ENCODE measurements at regions not wholly inside any gene's neighbourhood (a gene's known extent, or its start where the extent isn't known, plus 50 kb on each side); places are given as distances from the start of the nearest gene placed in this dataset.

- 87% methylated on average over 3 of the region's 3 CpGs for WGBS
- no peak overlapping the region for H3K27ac ChIP-seq (ENCODE audit: low read depth in 1 of 2, low read length in 1 of 2)
- no peaks in the 10 kb centered on the region for H3K36me3 ChIP-seq (ENCODE audit: control insufficient read depth in 2 of 2, insufficient read depth in 2 of 2, low read length in 1 of 2)
- H3K9me3 ChIP-seq (ENCODE audit: control insufficient read depth in 2 of 2, insufficient read depth in 1 of 2, low read length in 1 of 2): no peaks in the 10 kb centered on the region
- H3K4me3 ChIP-seq (ENCODE audit: low read length in 2 of 2): no peak overlapping the region
- no peaks in the 10 kb centered on the region for H3K4me1 ChIP-seq (ENCODE audit: control insufficient read depth in 2 of 2, insufficient read depth in 2 of 2, low read length in 2 of 2)
- no peak for DNase-seq (ENCODE audit: low read depth in 6 of 9, low spot score in 9 of 9)
- H3K27me3 ChIP-seq (ENCODE audit: control insufficient read depth in 2 of 2, insufficient read depth in 1 of 2, low read length in 1 of 2): no peaks in the 10 kb centered on the region
Measured at GRCh38 chr5:153101235-153102180, 389.0 kb upstream of the GRIA1 start.

- Histone ChIP-seq H3K4me3 (ENCODE audit: low read length in 2 of 2) (no peak overlapping the region), H3K27ac (ENCODE audit: low read depth in 1 of 2, low read length in 1 of 2) (no peak overlapping the region), H3K9me3 (ENCODE audit: control insufficient read depth in 2 of 2, insufficient read depth in 1 of 2, low read length in 1 of 2) (no peaks in the 10 kb centered on the region), H3K36me3 (ENCODE audit: control insufficient read depth in 2 of 2, insufficient read depth in 2 of 2, low read length in 1 of 2) (no peaks in the 10 kb centered on the region), H3K27me3 (ENCODE audit: control insufficient read depth in 2 of 2, insufficient read depth in 1 of 2, low read length in 1 of 2) (no peaks in the 10 kb centered on the region), H3K4me1 (ENCODE audit: control insufficient read depth in 2 of 2, insufficient read depth in 2 of 2, low read length in 2 of 2) (no peaks in the 10 kb centered on the region)
- WGBS: 82% methylated on average over 1 of the region's 1 CpG
- no peak for DNase-seq (ENCODE audit: low read depth in 6 of 9, low spot score in 9 of 9)
Measured at GRCh38 chr5:153116916-153117315, 373.6 kb upstream of the GRIA1 start.

- Histone ChIP-seq H3K27ac (ENCODE audit: low read depth in 1 of 2, low read length in 1 of 2) (no peak overlapping the region), H3K4me1 (ENCODE audit: control insufficient read depth in 2 of 2, insufficient read depth in 2 of 2, low read length in 2 of 2) (no peaks in the 10 kb centered on the region), H3K27me3 (ENCODE audit: control insufficient read depth in 2 of 2, insufficient read depth in 1 of 2, low read length in 1 of 2) (no peaks in the 10 kb centered on the region), H3K9me3 (ENCODE audit: control insufficient read depth in 2 of 2, insufficient read depth in 1 of 2, low read length in 1 of 2) (no peaks in the 10 kb centered on the region), H3K36me3 (ENCODE audit: control insufficient read depth in 2 of 2, insufficient read depth in 2 of 2, low read length in 1 of 2) (no peaks in the 10 kb centered on the region), H3K4me3 (ENCODE audit: low read length in 2 of 2) (no peak overlapping the region)
- WGBS: 91% methylated on average over 1 of the region's 1 CpG
- no peak for DNase-seq (ENCODE audit: low read depth in 6 of 9, low spot score in 9 of 9)
Measured at GRCh38 chr5:153118018-153118417, 372.5 kb upstream of the GRIA1 start.

GRCh38 chr5:153122403-153122802, 368.1 kb upstream of the GRIA1 start:
- Histone ChIP-seq H3K9me3 (ENCODE audit: control insufficient read depth in 2 of 2, insufficient read depth in 1 of 2, low read length in 1 of 2) (no peaks in the 10 kb centered on the region), H3K4me1 (ENCODE audit: control insufficient read depth in 2 of 2, insufficient read depth in 2 of 2, low read length in 2 of 2) (no peaks in the 10 kb centered on the region), H3K27ac (ENCODE audit: low read depth in 1 of 2, low read length in 1 of 2) (no peak overlapping the region), H3K36me3 (ENCODE audit: control insufficient read depth in 2 of 2, insufficient read depth in 2 of 2, low read length in 1 of 2) (no peaks in the 10 kb centered on the region), H3K27me3 (ENCODE audit: control insufficient read depth in 2 of 2, insufficient read depth in 1 of 2, low read length in 1 of 2) (no peaks in the 10 kb centered on the region), H3K4me3 (ENCODE audit: low read length in 2 of 2) (no peak overlapping the region)
- 23% methylated on average over 2 of the region's 2 CpGs for WGBS
- DNase-seq (ENCODE audit: low read depth in 6 of 9, low spot score in 9 of 9): no peak

GRCh38 chr5:153130296-153130695, 360.2 kb upstream of the GRIA1 start:
- no peaks in the 10 kb centered on the region for H3K36me3 ChIP-seq (ENCODE audit: control insufficient read depth in 2 of 2, insufficient read depth in 2 of 2, low read length in 1 of 2)
- WGBS: 93% methylated on average over 1 of the region's 1 CpG

GRCh38 chr5:153135411-153135810, 355.1 kb upstream of the GRIA1 start:
- H3K4me3 ChIP-seq (ENCODE audit: low read length in 2 of 2): no peak overlapping the region
- WGBS: 77% methylated on average over 4 of the region's 4 CpGs

More at GRCh38 chr5:153130296-153130695, 360.2 kb upstream of the GRIA1 start:
- no peak for DNase-seq (ENCODE audit: low read depth in 6 of 9, low spot score in 9 of 9)
- H3K27me3 ChIP-seq (ENCODE audit: control insufficient read depth in 2 of 2, insufficient read depth in 1 of 2, low read length in 1 of 2): no peaks in the 10 kb centered on the region
- H3K9me3 ChIP-seq (ENCODE audit: control insufficient read depth in 2 of 2, insufficient read depth in 1 of 2, low read length in 1 of 2): no peaks in the 10 kb centered on the region
- no peak overlapping the region for H3K27ac ChIP-seq (ENCODE audit: low read depth in 1 of 2, low read length in 1 of 2)
- no peaks in the 10 kb centered on the region for H3K4me1 ChIP-seq (ENCODE audit: control insufficient read depth in 2 of 2, insufficient read depth in 2 of 2, low read length in 2 of 2)
- H3K4me3 ChIP-seq (ENCODE audit: low read length in 2 of 2): no peak overlapping the region

GRCh38 chr5:153136910-153137614, 353.4 kb upstream of the GRIA1 start:
- DNase-seq (ENCODE audit: low read depth in 6 of 9, low spot score in 9 of 9): no peak
- H3K4me1 ChIP-seq (ENCODE audit: control insufficient read depth in 2 of 2, insufficient read depth in 2 of 2, low read length in 2 of 2): no peaks in the 10 kb centered on the region
- no peak overlapping the region for H3K27ac ChIP-seq (ENCODE audit: low read depth in 1 of 2, low read length in 1 of 2)
- WGBS: 81% methylated on average over 6 of the region's 6 CpGs
- H3K9me3 ChIP-seq (ENCODE audit: control insufficient read depth in 2 of 2, insufficient read depth in 1 of 2, low read length in 1 of 2): no peaks in the 10 kb centered on the region
- H3K36me3 ChIP-seq (ENCODE audit: control insufficient read depth in 2 of 2, insufficient read depth in 2 of 2, low read length in 1 of 2): no peaks in the 10 kb centered on the region
- no peaks in the 10 kb centered on the region for H3K27me3 ChIP-seq (ENCODE audit: control insufficient read depth in 2 of 2, insufficient read depth in 1 of 2, low read length in 1 of 2)
- H3K4me3 ChIP-seq (ENCODE audit: low read length in 2 of 2): no peak overlapping the region

More at GRCh38 chr5:153135411-153135810, 355.1 kb upstream of the GRIA1 start:
- H3K9me3 ChIP-seq (ENCODE audit: control insufficient read depth in 2 of 2, insufficient read depth in 1 of 2, low read length in 1 of 2): no peaks in the 10 kb centered on the region
- H3K27me3 ChIP-seq (ENCODE audit: control insufficient read depth in 2 of 2, insufficient read depth in 1 of 2, low read length in 1 of 2): no peaks in the 10 kb centered on the region
- no peaks in the 10 kb centered on the region for H3K36me3 ChIP-seq (ENCODE audit: control insufficient read depth in 2 of 2, insufficient read depth in 2 of 2, low read length in 1 of 2)
- no peaks in the 10 kb centered on the region for H3K4me1 ChIP-seq (ENCODE audit: control insufficient read depth in 2 of 2, insufficient read depth in 2 of 2, low read length in 2 of 2)
- DNase-seq (ENCODE audit: low read depth in 6 of 9, low spot score in 9 of 9): no peak
- H3K27ac ChIP-seq (ENCODE audit: low read depth in 1 of 2, low read length in 1 of 2): no peak overlapping the region

- Histone ChIP-seq H3K4me1 (ENCODE audit: control insufficient read depth in 2 of 2, insufficient read depth in 2 of 2, low read length in 2 of 2) (no peaks in the 10 kb centered on the region), H3K9me3 (ENCODE audit: control insufficient read depth in 2 of 2, insufficient read depth in 1 of 2, low read length in 1 of 2) (no peaks in the 10 kb centered on the region), H3K27ac (ENCODE audit: low read depth in 1 of 2, low read length in 1 of 2) (no peak overlapping the region), H3K4me3 (ENCODE audit: low read length in 2 of 2) (no peak overlapping the region), H3K27me3 (ENCODE audit: control insufficient read depth in 2 of 2, insufficient read depth in 1 of 2, low read length in 1 of 2) (no peaks in the 10 kb centered on the region), H3K36me3 (ENCODE audit: control insufficient read depth in 2 of 2, insufficient read depth in 2 of 2, low read length in 1 of 2) (no peaks in the 10 kb centered on the region)
- no peak for DNase-seq (ENCODE audit: low read depth in 6 of 9, low spot score in 9 of 9)
- WGBS: 41% methylated on average over 7 of the region's 7 CpGs
Measured at GRCh38 chr5:153147891-153148623, 342.4 kb upstream of the GRIA1 start.

GRCh38 chr5:153148624-153148976, 341.9 kb upstream of the GRIA1 start:
- no peaks in the 10 kb centered on the region for H3K9me3 ChIP-seq (ENCODE audit: control insufficient read depth in 2 of 2, insufficient read depth in 1 of 2, low read length in 1 of 2)
- no peak for DNase-seq (ENCODE audit: low read depth in 6 of 9, low spot score in 9 of 9)
- WGBS: 39% methylated on average over 4 of the region's 4 CpGs

More at GRCh38 chr5:153148624-153148976, 341.9 kb upstream of the GRIA1 start:
- H3K4me3 ChIP-seq (ENCODE audit: low read length in 2 of 2): no peak overlapping the region
- H3K4me1 ChIP-seq (ENCODE audit: control insufficient read depth in 2 of 2, insufficient read depth in 2 of 2, low read length in 2 of 2): no peaks in the 10 kb centered on the region
- H3K27me3 ChIP-seq (ENCODE audit: control insufficient read depth in 2 of 2, insufficient read depth in 1 of 2, low read length in 1 of 2): no peaks in the 10 kb centered on the region
- H3K27ac ChIP-seq (ENCODE audit: low read depth in 1 of 2, low read length in 1 of 2): no peak overlapping the region
- H3K36me3 ChIP-seq (ENCODE audit: control insufficient read depth in 2 of 2, insufficient read depth in 2 of 2, low read length in 1 of 2): no peaks in the 10 kb centered on the region
